Bronchial epithelial cell (primary cell): ENCODE measurements at regions not wholly inside any gene's neighbourhood (a gene's known extent, or its start where the extent isn't known, plus 50 kb on each side); places are given as distances from the start of the nearest gene placed in this dataset.

Experiments
- DNase-seq: peaks from one replicate; pipeline ENCODE4 v3.0.0-alpha.2; 2010; ENCODE audit warnings: low read depth
- FAIRE-seq: peaks from 2 replicates; lab custom pipeline; 2011; peaks lifted over from hg19 to GRCh38; lab: Jason Lieb, UNC
- H3K27me3 ChIP-seq: 2 replicates; pipeline ENCODE4 v1.5.1; 2011; ENCODE audit warnings: low read length; ENCODE audit not compliant: control insufficient read depth, insufficient read depth
- H3K36me3 ChIP-seq: 2 replicates; pipeline ENCODE4 v1.5.1; 2011; ENCODE audit warnings: low read length; ENCODE audit not compliant: control insufficient read depth, insufficient read depth
- H3K4me3 ChIP-seq: 2 replicates; pipeline ENCODE4 v1.5.1; 2011; ENCODE audit warnings: mild to moderate bottlenecking, low read depth, low read length, control low read depth
- CTCF ChIP-seq: IDR thresholded peaks from 2 replicates; pipeline ENCODE4 v1.5.1; 2011; ENCODE audit warnings: mild to moderate bottlenecking, moderate library complexity, low read length, control low read depth, inconsistent platforms; ENCODE audit not compliant: insufficient read depth, severe bottlenecking

DNA sequence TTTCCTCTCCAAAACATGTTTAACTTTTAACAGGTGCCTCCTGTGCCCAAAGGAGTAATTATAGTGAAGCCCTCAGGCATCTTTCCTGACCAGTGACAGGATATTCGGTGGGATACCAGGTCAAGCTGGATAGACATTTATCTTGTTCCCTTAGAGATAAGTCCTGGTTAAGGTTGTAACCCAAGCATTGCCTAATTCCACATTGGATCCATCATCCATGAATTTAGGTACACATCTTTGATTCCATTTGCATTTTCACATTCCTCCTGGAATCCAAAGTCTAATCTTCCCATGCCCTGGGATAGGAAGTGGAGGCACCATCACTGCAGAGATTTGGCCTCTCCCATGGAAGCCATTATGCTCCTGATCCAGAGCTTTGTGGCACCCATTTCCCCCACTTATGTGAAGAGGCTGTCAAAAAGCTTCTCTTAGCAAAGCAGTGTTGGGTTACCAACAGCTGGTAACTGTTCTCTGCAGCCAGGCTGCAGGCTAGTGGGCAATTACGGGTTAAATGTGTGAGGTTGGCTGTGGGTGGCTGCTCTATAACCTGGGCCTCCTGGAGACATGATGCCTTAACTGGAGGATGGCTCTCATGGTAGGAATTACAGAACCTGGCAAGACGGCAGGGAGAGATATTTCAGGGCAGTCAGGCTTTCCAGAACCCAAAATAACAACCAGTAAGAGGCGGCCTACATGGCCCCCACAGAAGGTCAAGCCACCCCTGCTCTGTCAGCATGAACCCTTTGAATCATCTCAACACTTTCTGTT, 96.9 kb upstream of the VGLL2 start:
- no peak for TF ChIP-seq CTCF
- Histone ChIP-seq H3K36me3 (no peaks in the 10 kb centered on the region), H3K27me3 (no peaks in the 10 kb centered on the region), H3K4me3 (no peak overlapping the region)
- DNase-seq (no peak), FAIRE-seq (no peak)

DNA sequence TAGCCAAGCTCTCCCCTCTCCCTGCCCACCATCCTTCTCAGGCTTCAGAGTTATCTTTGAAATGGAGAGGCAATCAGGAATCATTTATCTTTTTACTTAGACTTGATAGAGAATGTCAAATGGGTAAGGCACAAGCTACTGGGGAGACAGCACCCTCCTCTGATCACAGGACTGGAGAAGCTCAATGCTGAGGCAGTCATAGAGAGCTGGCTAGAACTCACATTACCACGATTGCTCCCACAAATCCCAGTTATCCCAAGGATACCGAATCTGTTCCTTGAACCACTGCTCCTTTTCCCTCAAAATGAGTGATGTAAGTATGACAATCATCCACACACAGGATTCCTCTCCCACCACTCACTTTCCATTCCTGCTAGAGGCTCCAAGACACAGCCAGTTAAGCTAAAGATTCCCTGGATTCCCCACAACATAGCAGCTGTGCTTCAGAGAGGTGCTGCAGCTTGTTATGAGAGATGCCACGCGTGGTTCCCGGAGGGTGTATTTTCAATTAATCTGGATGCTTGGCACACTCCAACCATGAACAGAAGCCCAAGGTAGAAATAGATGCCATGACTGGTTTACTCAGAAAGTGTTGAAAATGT, 96.2 kb upstream of the VGLL2 start:
- FAIRE-seq (no peak), DNase-seq (no peak)
- H3K4me3 ChIP-seq: no peak overlapping the region
- H3K36me3 ChIP-seq: no peaks in the 10 kb centered on the region
- no peaks in the 10 kb centered on the region for H3K27me3 ChIP-seq
- TF ChIP-seq CTCF: no peak

DNA sequence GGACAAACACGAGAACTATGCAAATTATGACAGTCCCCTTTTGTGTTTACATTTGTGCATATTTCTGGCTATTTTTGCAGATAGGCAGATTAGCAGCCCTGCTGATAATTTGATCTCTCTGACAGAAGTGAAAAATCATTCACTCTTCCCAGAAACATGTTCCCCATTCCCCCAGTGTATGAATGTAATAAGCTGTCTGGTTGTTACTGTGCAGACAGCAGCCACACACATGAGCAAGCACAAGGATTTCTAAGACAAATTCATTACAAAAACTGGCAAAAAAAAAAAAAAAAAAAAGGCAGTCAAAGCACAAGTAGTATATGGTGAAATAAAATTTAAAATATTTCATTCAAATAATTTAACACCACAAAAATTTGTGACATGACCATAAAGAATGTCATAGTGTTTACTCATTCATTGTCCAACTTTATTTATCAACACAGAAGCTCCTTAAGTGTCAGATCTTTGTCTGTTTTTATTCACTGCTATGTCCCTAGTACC, 95.5 kb upstream of the VGLL2 start:
- no peaks in the 10 kb centered on the region for H3K27me3 ChIP-seq
- DNase-seq (peak; percentile 47), FAIRE-seq (no peak)
- no peak overlapping the region for H3K4me3 ChIP-seq
- no peak for TF ChIP-seq CTCF
- H3K36me3 ChIP-seq: no peaks in the 10 kb centered on the region

DNA sequence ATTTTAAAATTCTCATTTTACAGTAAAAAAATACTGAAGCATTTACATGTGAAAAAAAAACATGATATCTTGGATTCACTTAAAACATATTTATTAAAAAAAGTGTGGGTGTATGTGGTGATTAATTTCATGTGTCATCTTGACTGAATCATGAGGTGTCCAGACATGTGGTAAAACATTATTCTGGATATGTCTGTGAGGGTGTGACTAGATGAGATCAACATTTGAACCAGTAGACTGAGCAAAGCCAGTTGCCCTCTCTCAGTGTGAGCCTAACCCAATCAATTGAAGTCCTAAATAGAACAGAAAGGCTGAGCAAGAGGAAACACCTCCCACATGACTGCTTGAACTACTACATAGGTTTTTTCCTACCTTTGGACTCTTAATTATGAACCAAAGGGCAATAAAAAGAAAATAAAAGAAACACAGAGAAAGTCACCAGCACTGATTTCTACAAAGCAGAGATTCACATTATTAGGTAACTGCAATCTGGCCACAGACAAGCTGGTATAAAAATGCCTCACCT, 90.5 kb upstream of the VGLL2 start:
- no peak for TF ChIP-seq CTCF
- no peak for FAIRE-seq
- peak; percentile 95 for DNase-seq
- H3K36me3 ChIP-seq: no peaks in the 10 kb centered on the region
- H3K4me3 ChIP-seq: no peak overlapping the region
- H3K27me3 ChIP-seq: no peaks in the 10 kb centered on the region

DNA sequence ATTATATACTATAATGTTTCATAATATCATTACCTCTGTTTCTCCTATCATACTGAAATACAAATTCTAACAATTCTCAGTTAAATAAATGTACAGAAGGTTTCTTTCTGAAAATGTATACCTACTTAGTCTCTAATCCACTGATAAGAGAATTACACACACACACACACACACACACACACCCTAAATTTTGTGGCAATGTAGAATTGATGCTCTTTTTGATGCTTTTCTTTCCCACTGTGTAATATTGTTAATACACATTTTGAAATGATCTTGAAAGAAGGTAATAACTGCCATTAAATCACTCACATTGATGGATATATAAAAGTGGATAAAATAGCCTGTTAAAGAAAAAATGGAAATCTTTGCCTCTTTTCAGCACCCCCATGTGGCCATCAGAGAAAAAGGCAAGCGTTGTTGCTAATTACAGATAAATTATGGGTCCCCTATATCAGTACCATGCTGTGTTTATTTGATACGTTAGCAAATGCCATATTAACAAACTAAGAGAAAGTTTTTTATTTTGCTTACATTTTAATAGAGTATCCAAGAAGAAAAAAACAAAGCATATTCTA, 76.6 kb upstream of the VGLL2 start:
- no peaks in the 10 kb centered on the region for H3K27me3 ChIP-seq
- peak; percentile 51 for TF ChIP-seq CTCF
- DNase-seq (peak; percentile 21), FAIRE-seq (no peak)
- no peak overlapping the region for H3K4me3 ChIP-seq
- H3K36me3 ChIP-seq: no peaks in the 10 kb centered on the region
